K562 (cell line): ENCODE measurements at regions not wholly inside any gene's neighbourhood (a gene's known extent, or its start where the extent isn't known, plus 50 kb on each side); places are given as distances from the start of the nearest gene placed in this dataset.
A peak's percentile ranks its signal among the peaks of the same experiment; 100 is the strongest.

Experiments used
- E2F4 ChIP-seq: sonication (generic); formaldehyde crosslinking; IDR thresholded peaks from 2 replicates; pipeline ENCODE4 v1.8.0; 2022; ENCODE audit warnings: mild to moderate bottlenecking, low read depth, missing genetic modification reagents
- HDGF ChIP-seq: fragments of 450-650 bp; IDR thresholded peaks from 2 replicates; pipeline ENCODE4 v1.6.1; 2016
- HMG20A ChIP-seq: fragments of 450-650 bp; formaldehyde crosslinking; conservative IDR thresholded peaks from 2 replicates; pipeline ENCODE4 v1.4.0; 2020; ENCODE audit warnings: mild to moderate bottlenecking, mixed read lengths
- IRF1 ChIP-seq: sonication (generic); formaldehyde crosslinking; IDR thresholded peaks from 2 replicates; pipeline ENCODE4 v1.8.0; 2022; ENCODE audit warnings: missing genetic modification reagents, mild to moderate bottlenecking, borderline replicate concordance
- IRF9 ChIP-seq: fragments of 450-650 bp; IDR thresholded peaks from 2 replicates; pipeline ENCODE4 v1.6.1; 2016; ENCODE audit warnings: missing biosample characterization, missing genetic modification characterization
- KDM2B ChIP-seq: fragments of 250-450 bp; sonication (Bioruptor Pico); IDR thresholded peaks from 2 replicates; pipeline ENCODE4 v1.8.0; 2021; ENCODE audit warnings: mild to moderate bottlenecking, moderate library complexity
- MCM5 ChIP-seq: fragments of 450-650 bp; IDR thresholded peaks from 2 replicates; pipeline ENCODE4 v1.6.1; 2016; ENCODE audit warnings: low read depth
- MITF ChIP-seq: IDR thresholded peaks from 2 replicates; pipeline ENCODE4 v1.6.1; 2014; ENCODE audit warnings: antibody characterized with exemption
- NFIC ChIP-seq: fragments of 450-650 bp; IDR thresholded peaks from 2 replicates; pipeline ENCODE4 v1.6.1; 2017; ENCODE audit warnings: mild to moderate bottlenecking, inconsistent platforms
- PHF8 ChIP-seq: fragments of 200-600 bp; sonication (generic); IDR thresholded peaks from 2 replicates; pipeline ENCODE4 v1.6.1; 2012; ENCODE audit warnings: mixed run types, mild to moderate bottlenecking, inconsistent platforms, low read length, moderate library complexity, borderline replicate concordance
- PTTG1 ChIP-seq: fragments of 450-650 bp; IDR thresholded peaks from 2 replicates; pipeline ENCODE4 v1.6.1; 2016; ENCODE audit warnings: low read depth, mild to moderate bottlenecking, missing genetic modification characterization, missing compliant biosample characterization
- RBBP5 ChIP-seq: fragments of 200-600 bp; sonication (generic); IDR thresholded peaks from 2 replicates; pipeline ENCODE4 v1.6.1; 2012; ENCODE audit warnings: borderline replicate concordance, mild to moderate bottlenecking, low read length, control low read depth, inconsistent platforms; ENCODE audit not compliant: insufficient read depth, poor library complexity, severe bottlenecking
- RFX1 ChIP-seq: fragments of 450-650 bp; IDR thresholded peaks from 2 replicates; pipeline ENCODE4 v1.6.1; 2016; ENCODE audit warnings: mild to moderate bottlenecking, moderate library complexity
- SIN3B ChIP-seq: fragments of 450-650 bp; IDR thresholded peaks from 2 replicates; pipeline ENCODE4 v1.6.1; 2017; ENCODE audit warnings: low read depth, mild to moderate bottlenecking, moderate library complexity
- SPI1 ChIP-seq: IDR thresholded peaks from 2 replicates; pipeline ENCODE4 v1.6.1; 2011; ENCODE audit warnings: low read depth, low read length, control low read depth, borderline replicate concordance
- TARDBP ChIP-seq: fragments of 450-650 bp; IDR thresholded peaks from 2 replicates; pipeline ENCODE4 v1.6.1; 2016
- TFAM ChIP-seq: fragments of 250-450 bp; sonication (Bioruptor Pico); conservative IDR thresholded peaks from 2 replicates; pipeline ENCODE4 v1.5.0; 2021; ENCODE audit warnings: mild to moderate bottlenecking, moderate library complexity
- THRAP3 ChIP-seq: fragments of 450-650 bp; IDR thresholded peaks from 2 replicates; pipeline ENCODE4 v1.6.1; 2016; ENCODE audit warnings: mild to moderate bottlenecking, inconsistent platforms, borderline replicate concordance
- YBX1 ChIP-seq: fragments of 450-650 bp; IDR thresholded peaks from 2 replicates; pipeline ENCODE4 v1.7.1; 2016; ENCODE audit warnings: mild to moderate bottlenecking
- YY1 ChIP-seq, 3 experiments: IDR thresholded peaks; 2 replicates each; pipeline ENCODE4 v1.6.1; 2011; ENCODE audit warnings: low read length in 2 of 3, mild to moderate bottlenecking in 2 of 3, moderate library complexity in 2 of 3, borderline replicate concordance in 1 of 3, control low read depth in 1 of 3, low read depth in 1 of 3; ENCODE audit not compliant: insufficient read depth in 3 of 3, insufficient replicate concordance in 2 of 3, control insufficient read depth in 1 of 3, insufficient read length in 1 of 3; ENCODE audit errors: extremely low read depth in 1 of 3
- ZNF274 ChIP-seq: IDR thresholded peaks from 2 replicates; pipeline ENCODE4 v1.6.1; 2011; ENCODE audit warnings: low read depth, mild to moderate bottlenecking, low read length, moderate library complexity, borderline replicate concordance
- ZNF77 ChIP-seq: fragments of 250-450 bp; sonication (Bioruptor Pico); IDR thresholded peaks from 2 replicates; pipeline ENCODE4 v1.5.0; 2020
- TF ChIP-seq, protein P1 (sequence below): fragments of 450-650 bp; IDR thresholded peaks from 2 replicates; pipeline ENCODE4 v1.6.1; 2016; ENCODE audit warnings: antibody characterized with exemption

- no peak for TF ChIP-seq E2F4 (CRISPR knock-in tag)
- no peak for TF ChIP-seq YY1 (IDR thresholded peaks at IDR 0.05; ENCODE audit: borderline replicate concordance in 1 of 3, control insufficient read depth in 1 of 3, extremely low read depth in 1 of 3, insufficient read depth in 3 of 3, insufficient read length in 1 of 3, insufficient replicate concordance in 2 of 3, low read depth in 1 of 3, low read length in 2 of 3)
- TF ChIP-seq TFAM = no peak
- no peak for TF ChIP-seq MCM5
- no peak for TF ChIP-seq YBX1
- no peak for TF ChIP-seq TARDBP
- TF ChIP-seq RBBP5 = peak; percentile 45
- no peak for TF ChIP-seq ZNF274
- no peak for TF ChIP-seq MITF
- no peak for TF ChIP-seq ZNF77 (CRISPR knock-in tag)
- TF ChIP-seq RFX1 = no peak
- TF ChIP-seq NFIC = no peak
- no peak for TF ChIP-seq PTTG1
- TF ChIP-seq, protein P1, sequence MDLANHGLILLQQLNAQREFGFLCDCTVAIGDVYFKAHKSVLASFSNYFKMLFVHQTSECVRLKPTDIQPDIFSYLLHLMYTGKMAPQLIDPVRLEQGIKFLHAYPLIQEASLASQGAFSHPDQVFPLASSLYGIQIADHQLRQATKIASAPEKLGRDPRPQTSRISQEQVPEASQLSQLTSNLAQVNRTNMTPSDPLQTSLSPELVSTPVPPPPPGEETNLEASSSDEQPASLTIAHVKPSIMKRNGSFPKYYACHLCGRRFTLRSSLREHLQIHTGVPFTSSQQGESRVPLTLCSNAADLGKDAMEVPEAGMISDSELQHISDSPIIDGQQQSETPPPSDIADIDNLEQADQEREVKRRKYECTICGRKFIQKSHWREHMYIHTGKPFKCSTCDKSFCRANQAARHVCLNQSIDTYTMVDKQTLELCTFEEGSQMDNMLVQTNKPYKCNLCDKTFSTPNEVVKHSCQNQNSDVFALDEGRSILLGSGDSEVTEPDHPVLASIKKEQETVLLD = no peak
- TF ChIP-seq SPI1 = peak; percentile 34; the same call in 1 of the 2 replicates
- TF ChIP-seq THRAP3 = no peak
- no peak for TF ChIP-seq HDGF
- TF ChIP-seq HMG20A (CRISPR knock-in tag) = no peak
- TF ChIP-seq PHF8 = peak; percentile 21; the same call in 1 of the 2 replicates
- no peak for TF ChIP-seq SIN3B
- TF ChIP-seq IRF9 (tag) = no peak
- TF ChIP-seq IRF1 (CRISPR knock-in tag) = no peak
- TF ChIP-seq KDM2B (CRISPR knock-in tag) = no peak
Observed at GRCh38 chr3:106130384-106131198, 261.8 kb upstream of the CBLB start (continued).
